ENCODE measurements at regions not wholly inside any gene's neighbourhood (a gene's known extent, or its start where the extent isn't known, plus 50 kb on each side); places are given as distances from the start of the nearest gene placed in this dataset.
"Not testable (repeated sequence)": the region's sequence is repeated elsewhere in the genome, so short reads cannot be mapped to it uniquely, and the experiment has no call there.

- TF ChIP-seq, protein P1, sequence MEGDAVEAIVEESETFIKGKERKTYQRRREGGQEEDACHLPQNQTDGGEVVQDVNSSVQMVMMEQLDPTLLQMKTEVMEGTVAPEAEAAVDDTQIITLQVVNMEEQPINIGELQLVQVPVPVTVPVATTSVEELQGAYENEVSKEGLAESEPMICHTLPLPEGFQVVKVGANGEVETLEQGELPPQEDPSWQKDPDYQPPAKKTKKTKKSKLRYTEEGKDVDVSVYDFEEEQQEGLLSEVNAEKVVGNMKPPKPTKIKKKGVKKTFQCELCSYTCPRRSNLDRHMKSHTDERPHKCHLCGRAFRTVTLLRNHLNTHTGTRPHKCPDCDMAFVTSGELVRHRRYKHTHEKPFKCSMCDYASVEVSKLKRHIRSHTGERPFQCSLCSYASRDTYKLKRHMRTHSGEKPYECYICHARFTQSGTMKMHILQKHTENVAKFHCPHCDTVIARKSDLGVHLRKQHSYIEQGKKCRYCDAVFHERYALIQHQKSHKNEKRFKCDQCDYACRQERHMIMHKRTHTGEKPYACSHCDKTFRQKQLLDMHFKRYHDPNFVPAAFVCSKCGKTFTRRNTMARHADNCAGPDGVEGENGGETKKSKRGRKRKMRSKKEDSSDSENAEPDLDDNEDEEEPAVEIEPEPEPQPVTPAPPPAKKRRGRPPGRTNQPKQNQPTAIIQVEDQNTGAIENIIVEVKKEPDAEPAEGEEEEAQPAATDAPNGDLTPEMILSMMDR (IDR thresholded peaks at IDR 0.05; ENCODE audit: poor library complexity), result not testable (repeated sequence)
- not testable (repeated sequence) for TF ChIP-seq EZH2phosphoT487 (IDR thresholded peaks at IDR 0.05; ENCODE audit: low read depth, severe bottlenecking, unreplicated experiment)
Observed at GRCh38 chr7:39833865-39834634, 116.0 kb upstream of the CDK13 start.

All from hepatocyte (in vitro differentiated cells).